ENCODE measurements at regions not wholly inside any gene's neighbourhood (a gene's known extent, or its start where the extent isn't known, plus 50 kb on each side); places are given as distances from the start of the nearest gene placed in this dataset.

DNA sequence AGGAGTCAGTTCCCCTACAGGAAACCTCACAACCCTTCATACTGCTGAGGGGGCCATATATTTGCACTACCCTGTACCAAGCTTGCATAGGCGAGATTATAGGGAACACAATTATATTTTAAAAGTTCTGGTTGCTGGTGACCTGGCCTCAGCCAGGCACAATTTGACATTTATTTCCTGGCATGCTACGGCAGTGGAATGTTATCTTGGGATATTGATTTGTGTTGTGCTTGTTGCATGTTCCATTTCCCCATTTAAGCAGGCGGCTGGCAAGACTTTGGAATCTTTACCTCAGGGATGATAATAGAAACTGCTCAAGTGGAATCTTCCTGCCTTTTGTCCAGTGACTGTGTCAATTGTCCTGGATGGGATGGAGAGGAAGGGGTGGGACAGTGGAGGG, 67.0 kb upstream of the RPS23 start:
- Histone ChIP-seq H3K36me3 (ENCODE audit: insufficient read depth, low read length) (no peaks in the 10 kb centered on the region), H3K9ac (ENCODE audit: low read depth, low read length) (no peak overlapping the region), H3K4me1 (ENCODE audit: insufficient read depth, low read length) (no peaks in the 10 kb centered on the region; the same call in 1 of the 2 replicates), H3K9me3 (ENCODE audit: control insufficient read depth, insufficient read depth, low read length) (no peaks in the 10 kb centered on the region)

DNA sequence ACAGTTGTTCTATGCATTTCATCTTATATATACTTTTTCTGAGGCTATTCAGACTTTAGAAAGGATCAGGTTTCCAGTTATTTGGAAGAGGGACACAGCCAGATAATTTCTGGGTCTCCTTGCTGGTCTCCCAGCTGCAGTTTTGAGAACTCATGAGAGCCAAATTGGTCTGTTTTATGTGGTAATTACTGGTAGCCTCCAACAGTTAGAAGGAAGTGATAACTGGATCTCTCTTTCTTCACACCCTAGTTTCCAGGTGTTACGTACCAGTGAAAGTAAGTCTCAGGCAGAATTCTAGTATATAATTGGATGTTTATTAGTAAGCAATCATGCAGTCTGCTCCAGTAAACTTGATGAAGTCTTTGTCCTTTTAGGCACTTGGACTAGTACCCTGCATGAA, 63.2 kb upstream of the RPS23 start:
- Histone ChIP-seq H3K4me1 (ENCODE audit: insufficient read depth, low read length) (no peaks in the 10 kb centered on the region), H3K36me3 (ENCODE audit: insufficient read depth, low read length) (no peaks in the 10 kb centered on the region), H3K9me3 (ENCODE audit: control insufficient read depth, insufficient read depth, low read length) (no peaks in the 10 kb centered on the region), H3K9ac (ENCODE audit: low read depth, low read length) (no peak overlapping the region)

DNA sequence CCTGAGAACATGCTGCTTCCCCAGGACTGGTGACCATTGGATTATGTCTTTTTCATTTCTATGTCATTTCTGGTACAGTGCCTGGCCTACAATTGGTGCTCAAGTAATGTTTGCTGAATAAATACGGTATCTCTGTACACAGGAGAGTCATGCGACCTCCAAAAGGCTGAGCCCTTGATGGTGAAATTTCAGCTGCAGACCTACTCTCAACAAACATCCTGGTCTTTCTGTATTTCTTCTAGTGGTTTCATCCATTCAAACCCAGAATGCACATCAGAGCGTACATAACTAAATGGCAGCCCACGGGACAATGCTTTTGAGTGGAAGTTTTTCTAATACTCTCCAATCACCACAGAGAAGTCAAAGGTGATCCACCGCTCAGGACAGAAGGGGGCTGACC, 62.6 kb upstream of the RPS23 start:
- H3K9ac ChIP-seq (ENCODE audit: low read depth, low read length) = no peak overlapping the region
- no peaks in the 10 kb centered on the region for H3K36me3 ChIP-seq (ENCODE audit: insufficient read depth, low read length)
- no peaks in the 10 kb centered on the region for H3K4me1 ChIP-seq (ENCODE audit: insufficient read depth, low read length)
- H3K9me3 ChIP-seq (ENCODE audit: control insufficient read depth, insufficient read depth, low read length) = no peaks in the 10 kb centered on the region

DNA sequence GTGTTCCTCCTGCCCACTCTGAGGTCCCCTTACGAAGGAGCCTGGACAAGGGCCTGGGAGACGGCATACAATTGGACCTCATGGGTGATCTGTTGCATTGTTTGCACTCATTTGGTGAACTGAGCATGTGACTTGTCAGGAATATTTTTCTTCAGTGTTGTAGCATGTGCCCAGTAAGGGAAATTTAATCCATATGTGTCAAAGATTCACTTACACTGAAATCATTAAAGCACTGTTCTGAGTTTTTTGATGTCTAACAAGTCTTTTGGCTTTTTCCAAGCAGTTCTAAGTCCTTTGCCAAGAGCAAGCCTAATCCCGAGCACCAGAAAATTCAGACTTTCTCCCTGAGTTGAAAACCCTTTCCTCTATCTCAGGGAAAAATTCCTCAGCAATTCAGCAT, 61.6 kb upstream of the RPS23 start:
- Histone ChIP-seq H3K9me3 (ENCODE audit: control insufficient read depth, insufficient read depth, low read length) (no peaks in the 10 kb centered on the region), H3K4me1 (ENCODE audit: insufficient read depth, low read length) (no peaks in the 10 kb centered on the region), H3K9ac (ENCODE audit: low read depth, low read length) (no peak overlapping the region), H3K36me3 (ENCODE audit: insufficient read depth, low read length) (no peaks in the 10 kb centered on the region)

DNA sequence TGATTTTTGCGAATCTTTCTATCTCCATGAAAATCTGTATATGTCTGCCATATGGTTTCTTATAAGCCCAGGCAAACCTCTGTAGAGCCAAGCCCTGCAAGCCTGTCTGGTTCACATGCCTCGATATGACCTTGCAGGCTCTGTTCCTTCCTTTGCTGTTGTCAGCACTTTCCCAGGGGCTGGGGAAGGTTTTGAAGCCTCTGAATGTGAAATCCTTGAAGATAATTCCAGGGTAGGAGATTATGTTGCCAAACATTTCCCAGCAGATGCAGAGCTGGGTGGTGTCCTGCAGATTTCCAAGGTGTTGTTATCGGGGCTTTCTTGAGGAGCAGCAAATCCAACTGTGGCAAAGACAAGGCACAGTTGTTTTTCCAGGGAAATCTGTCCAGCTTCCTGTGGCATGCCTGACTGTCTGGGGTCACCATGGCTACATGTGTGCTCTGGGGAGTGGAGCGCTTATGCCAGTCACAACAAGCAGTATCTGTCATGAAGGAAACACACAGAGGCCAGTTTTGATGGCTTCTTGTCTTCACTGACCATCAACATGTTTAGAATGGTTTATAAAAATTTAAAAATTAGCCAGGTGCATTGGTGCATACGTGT, 60.7 kb upstream of the RPS23 start:
- Histone ChIP-seq H3K9ac (ENCODE audit: low read depth, low read length) (no peak overlapping the region), H3K36me3 (ENCODE audit: insufficient read depth, low read length) (no peaks in the 10 kb centered on the region), H3K4me1 (ENCODE audit: insufficient read depth, low read length) (no peaks in the 10 kb centered on the region), H3K9me3 (ENCODE audit: control insufficient read depth, insufficient read depth, low read length) (no peaks in the 10 kb centered on the region)

DNA sequence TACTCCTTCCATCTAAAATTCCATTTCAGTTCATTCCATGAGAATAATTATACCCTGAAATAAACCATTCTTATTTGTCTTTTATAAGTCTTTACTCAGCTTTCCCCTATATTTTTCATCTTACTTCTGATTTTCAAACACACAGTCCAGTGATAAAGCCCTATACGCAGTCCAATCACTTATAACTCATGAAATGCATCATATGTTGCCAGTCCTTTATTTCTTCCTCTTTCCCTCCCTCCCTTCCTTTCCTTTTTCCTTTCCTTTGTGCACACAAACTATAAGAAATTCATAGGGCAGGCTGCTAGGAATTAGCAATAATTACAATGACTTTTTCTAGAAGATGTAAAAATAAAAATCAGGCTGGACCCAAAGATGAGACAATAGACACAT, 58.8 kb upstream of the RPS23 start:
- no peaks in the 10 kb centered on the region for H3K4me1 ChIP-seq (ENCODE audit: insufficient read depth, low read length)
- no peaks in the 10 kb centered on the region for H3K36me3 ChIP-seq (ENCODE audit: insufficient read depth, low read length)
- H3K9ac ChIP-seq (ENCODE audit: low read depth, low read length) = no peak overlapping the region
- H3K9me3 ChIP-seq (ENCODE audit: control insufficient read depth, insufficient read depth, low read length) = no peaks in the 10 kb centered on the region

DNA sequence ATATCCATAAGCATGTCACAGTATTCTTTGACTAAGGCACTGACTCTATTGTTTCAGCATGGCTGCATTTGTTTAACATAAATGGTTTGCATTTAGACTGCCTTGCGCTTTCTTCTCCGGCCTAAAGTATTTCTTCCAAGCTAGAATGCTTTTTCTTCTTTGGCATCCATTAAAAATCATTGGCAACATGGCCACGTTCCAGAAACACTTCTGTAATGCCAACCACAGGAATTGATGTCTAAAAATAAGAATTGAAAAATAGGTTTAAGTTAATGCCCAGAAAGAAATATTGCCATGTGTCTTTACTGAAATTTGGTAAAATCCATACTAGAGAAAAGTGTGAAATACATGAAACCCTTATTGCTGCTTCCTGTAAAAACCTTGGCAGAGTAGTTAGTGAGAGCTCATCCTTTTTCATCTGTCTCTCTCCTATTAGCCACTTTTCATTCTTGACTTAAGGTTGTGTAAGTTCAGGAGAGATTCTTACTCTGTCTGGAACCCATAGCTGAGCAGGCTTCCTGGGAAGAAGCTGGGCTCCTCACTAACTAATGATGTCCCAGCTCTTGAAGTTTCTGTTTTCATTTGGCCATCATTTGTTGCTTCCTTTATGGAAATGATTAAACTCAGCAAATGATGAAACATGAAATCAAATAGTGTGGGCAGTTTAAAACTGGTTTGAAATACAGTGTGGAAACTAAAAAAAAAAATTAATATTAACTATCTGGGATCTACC, 58.2 kb upstream of the RPS23 start:
- H3K9me3 ChIP-seq (ENCODE audit: control insufficient read depth, insufficient read depth, low read length) = no peaks in the 10 kb centered on the region
- H3K4me1 ChIP-seq (ENCODE audit: insufficient read depth, low read length) = no peaks in the 10 kb centered on the region
- no peaks in the 10 kb centered on the region for H3K36me3 ChIP-seq (ENCODE audit: insufficient read depth, low read length)
- H3K9ac ChIP-seq (ENCODE audit: low read depth, low read length) = no peak overlapping the region

DNA sequence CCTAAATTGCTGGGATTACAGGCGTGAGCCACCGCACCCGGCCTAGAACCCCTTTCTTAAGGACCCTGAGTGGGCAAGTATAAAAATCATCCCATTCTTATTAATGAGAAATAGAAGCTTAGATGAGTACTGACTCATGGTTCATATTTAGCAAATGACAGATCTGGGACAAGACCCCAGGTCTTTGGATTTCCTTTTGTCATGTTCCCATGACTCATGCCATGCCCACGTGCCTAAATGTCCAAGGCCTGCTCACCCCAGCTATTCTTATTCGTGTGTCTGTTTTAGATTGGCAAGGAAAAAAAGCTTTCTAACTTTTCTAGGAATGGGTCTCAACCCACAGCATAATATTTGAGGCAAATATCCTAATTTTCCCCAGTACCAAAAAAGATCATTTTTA, 57.7 kb upstream of the RPS23 start:
- no peak overlapping the region for H3K9ac ChIP-seq (ENCODE audit: low read depth, low read length)
- no peaks in the 10 kb centered on the region for H3K36me3 ChIP-seq (ENCODE audit: insufficient read depth, low read length)
- no peaks in the 10 kb centered on the region for H3K9me3 ChIP-seq (ENCODE audit: control insufficient read depth, insufficient read depth, low read length)
- no peaks in the 10 kb centered on the region for H3K4me1 ChIP-seq (ENCODE audit: insufficient read depth, low read length)

DNA sequence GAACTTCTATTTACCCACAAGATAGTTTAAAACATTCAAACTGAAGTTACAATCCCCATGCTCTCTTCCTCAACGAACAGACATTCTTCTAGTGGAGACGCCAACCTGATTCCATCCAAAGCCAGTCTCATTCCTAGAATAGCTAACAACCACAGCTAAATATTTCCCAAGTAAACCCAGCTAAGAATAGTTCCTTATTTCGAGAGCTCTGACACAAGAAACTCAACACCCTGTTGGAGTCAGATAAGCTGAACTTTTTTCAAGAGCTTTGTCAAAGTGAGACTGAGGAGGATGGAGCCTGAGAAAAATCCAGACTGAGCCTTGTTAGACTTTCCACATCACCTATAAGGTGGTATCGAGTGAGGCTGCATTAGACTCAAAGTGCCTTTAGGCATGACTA, 56.7 kb upstream of the RPS23 start:
- Histone ChIP-seq H3K9ac (ENCODE audit: low read depth, low read length) (no peak overlapping the region), H3K9me3 (ENCODE audit: control insufficient read depth, insufficient read depth, low read length) (no peaks in the 10 kb centered on the region), H3K36me3 (ENCODE audit: insufficient read depth, low read length) (no peaks in the 10 kb centered on the region), H3K4me1 (ENCODE audit: insufficient read depth, low read length) (no peaks in the 10 kb centered on the region)

DNA sequence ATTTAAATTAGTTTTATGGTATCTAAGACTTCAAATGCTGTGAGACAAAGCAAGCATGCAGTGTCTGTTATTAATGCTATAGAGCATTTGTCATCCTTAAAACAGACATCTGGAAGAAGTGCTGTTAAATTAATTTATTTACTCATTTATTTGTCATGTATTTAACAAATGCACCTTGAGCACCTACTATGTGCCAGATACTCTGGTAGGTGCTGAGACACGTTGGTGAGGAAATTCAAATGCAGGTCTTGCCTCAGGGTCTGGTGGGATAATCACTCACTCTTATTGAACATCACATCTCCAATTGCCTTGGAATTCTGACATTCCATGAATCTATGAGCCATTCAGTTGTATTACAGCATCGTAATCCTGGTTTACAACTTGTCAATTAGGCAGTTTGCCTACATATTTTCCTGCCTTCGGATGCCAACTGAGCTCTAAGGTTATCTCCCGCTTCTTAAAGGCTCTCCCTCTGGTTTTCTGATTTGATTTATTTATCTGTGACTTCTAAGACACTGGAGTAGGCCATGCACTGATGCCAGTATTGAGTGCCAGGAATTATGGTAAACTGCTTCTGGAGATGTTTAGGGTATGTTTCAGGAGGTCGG, 56.0 kb upstream of the RPS23 start:
- Histone ChIP-seq H3K9me3 (ENCODE audit: control insufficient read depth, insufficient read depth, low read length) (no peaks in the 10 kb centered on the region), H3K36me3 (ENCODE audit: insufficient read depth, low read length) (no peaks in the 10 kb centered on the region), H3K4me1 (ENCODE audit: insufficient read depth, low read length) (no peaks in the 10 kb centered on the region), H3K9ac (ENCODE audit: low read depth, low read length) (no peak overlapping the region)

DNA sequence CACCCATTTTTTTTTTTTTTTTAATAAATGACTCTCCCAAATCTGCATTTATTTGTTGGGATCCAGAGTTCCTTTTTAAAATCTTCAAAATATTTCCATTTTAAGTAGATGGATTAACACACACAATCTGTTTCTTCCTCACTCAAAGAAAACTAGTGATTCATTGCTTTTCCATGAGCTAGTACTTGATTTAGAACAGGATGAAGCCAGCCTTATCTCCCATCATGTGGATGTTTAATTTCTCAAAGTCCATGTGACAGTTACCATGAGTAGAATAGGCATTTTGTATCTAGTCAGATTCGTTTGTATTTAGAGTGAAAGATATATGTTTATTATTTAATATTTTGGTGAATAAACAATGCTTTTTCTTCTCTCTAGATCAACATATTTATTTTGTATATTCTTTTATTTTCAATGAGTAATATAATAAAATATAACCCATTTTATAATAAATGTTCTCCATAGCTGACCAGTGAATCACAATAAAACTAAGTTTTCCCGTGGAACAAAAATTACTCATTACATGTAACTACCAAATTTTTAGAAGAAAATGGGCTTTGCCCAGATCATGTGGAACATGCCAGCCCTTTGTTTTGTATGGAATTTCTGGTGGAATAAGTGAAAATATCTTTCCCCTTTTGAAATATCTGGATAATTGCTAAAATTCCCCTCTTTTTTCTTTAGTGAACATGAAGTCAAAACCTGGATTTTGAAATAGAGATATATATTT, 54.9 kb upstream of the RPS23 start:
- Histone ChIP-seq H3K4me1 (ENCODE audit: insufficient read depth, low read length) (no peaks in the 10 kb centered on the region), H3K36me3 (ENCODE audit: insufficient read depth, low read length) (no peaks in the 10 kb centered on the region), H3K9me3 (ENCODE audit: control insufficient read depth, insufficient read depth, low read length) (no peaks in the 10 kb centered on the region; the same call in 1 of the 2 replicates), H3K9ac (ENCODE audit: low read depth, low read length) (no peak overlapping the region)

DNA sequence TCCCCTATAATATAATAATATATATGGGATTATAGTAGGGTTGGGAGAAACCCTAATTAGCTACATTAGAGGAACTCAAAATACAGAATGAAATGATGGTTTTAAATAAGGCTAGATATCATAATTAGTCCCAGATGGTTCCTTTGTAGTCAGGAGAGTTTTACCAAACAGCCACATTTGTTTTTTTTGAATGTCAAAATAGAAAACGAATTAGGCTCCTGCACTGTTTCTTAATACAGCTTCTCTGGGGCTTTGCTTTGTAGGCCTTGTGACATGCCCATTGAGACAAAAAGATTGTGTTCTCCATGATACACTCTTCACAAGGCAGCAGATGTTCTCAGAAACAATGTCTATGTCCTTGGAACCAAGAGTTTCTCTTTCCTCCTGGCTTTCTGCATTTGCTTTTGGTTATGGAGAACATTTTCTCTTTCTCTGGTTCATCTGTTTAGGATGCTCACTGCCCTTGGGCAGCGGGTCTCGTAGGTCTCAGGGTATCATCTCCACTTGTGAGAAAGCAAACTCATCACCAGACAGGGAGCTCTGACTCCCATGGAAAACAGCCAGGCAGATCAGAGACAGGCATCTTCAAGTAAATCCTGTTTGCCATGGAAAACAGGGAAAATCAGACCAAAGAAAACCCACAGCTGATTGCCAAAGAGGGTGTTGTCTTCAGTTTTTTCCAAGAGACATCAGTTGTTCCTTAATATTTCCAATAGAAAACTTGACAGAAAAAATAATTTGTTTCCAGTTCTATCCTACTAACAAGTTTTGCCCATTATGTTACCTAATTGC, 54.1 kb upstream of the RPS23 start:
- Histone ChIP-seq H3K4me1 (ENCODE audit: insufficient read depth, low read length) (no peaks in the 10 kb centered on the region), H3K9me3 (ENCODE audit: control insufficient read depth, insufficient read depth, low read length) (no peaks in the 10 kb centered on the region; the same call in 1 of the 2 replicates), H3K9ac (ENCODE audit: low read depth, low read length) (no peak overlapping the region), H3K36me3 (ENCODE audit: insufficient read depth, low read length) (no peaks in the 10 kb centered on the region)

DNA sequence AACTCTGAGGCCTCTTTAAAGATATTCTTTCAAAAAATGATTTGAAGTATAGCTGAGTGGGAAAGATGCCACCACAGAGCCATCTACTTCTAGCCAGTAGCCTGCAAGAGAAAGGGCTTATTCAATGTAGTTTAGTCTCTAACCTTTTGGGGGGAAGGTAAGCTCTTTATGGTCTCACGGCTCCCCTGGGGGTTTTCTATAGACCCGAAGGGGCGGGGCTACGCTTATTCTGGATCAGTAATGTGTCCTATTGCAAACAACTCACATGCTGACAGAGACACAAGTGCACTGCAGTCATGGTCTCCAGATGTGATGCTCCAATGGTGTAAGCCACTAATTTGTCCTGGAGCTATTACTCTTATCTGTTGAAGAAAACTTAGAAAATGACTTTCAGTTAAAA, 53.4 kb upstream of the RPS23 start:
- Histone ChIP-seq H3K4me1 (ENCODE audit: insufficient read depth, low read length) (no peaks in the 10 kb centered on the region), H3K9me3 (ENCODE audit: control insufficient read depth, insufficient read depth, low read length) (no peaks in the 10 kb centered on the region; the same call in 1 of the 2 replicates), H3K9ac (ENCODE audit: low read depth, low read length) (no peak overlapping the region), H3K36me3 (ENCODE audit: insufficient read depth, low read length) (no peaks in the 10 kb centered on the region)

All from ES-I3 (cell line).